ENCODE measurements at regions not wholly inside any gene's neighbourhood (a gene's known extent, or its start where the extent isn't known, plus 50 kb on each side); places are given as distances from the start of the nearest gene placed in this dataset.
A peak's percentile ranks its signal among the peaks of the same experiment; 100 is the strongest.

DNA sequence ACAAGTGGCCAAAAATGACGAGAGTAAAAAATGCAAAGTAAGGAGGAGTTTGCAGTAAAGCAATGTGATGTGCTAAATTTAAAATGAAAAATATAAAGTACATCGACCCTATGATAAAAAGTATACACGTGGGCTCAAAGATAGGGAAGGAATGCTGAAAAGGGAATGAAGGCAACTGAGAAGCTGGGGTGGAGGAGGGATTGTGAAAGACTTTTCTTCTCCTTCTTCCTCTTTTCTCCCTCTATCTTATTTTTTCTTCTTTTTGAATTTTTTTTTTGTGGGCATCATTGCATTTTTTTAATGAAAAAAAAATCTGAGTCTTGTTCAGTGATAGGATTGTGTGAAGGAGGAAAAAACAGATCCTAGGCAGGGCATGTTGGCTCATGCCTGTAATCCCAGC lies 57.6 kb upstream of the STK17B start:
- peaks cover 12 to 16% of the 10 kb centered on the region in 2 donors for H3K4me1 ChIP-seq (replicated peaks in 1 of 2)
- DNase-seq, result no peak
- H3K4me3 ChIP-seq, result no peak overlapping the region
- no peaks in the 10 kb centered on the region for H3K9me3 ChIP-seq (replicated peaks in 1 of 3)
- H3K36me3 ChIP-seq (replicated peaks in 1 of 2), result no peaks in the 10 kb centered on the region
- no peak for TF ChIP-seq POLR2A (IDR thresholded peaks at IDR 0.05)
- no peak for TF ChIP-seq CTCF (IDR thresholded peaks at IDR 0.05)
- no peak overlapping the region for H3K27ac ChIP-seq
- intact Hi-C loops (cut with DNase I), result no loop called here
- no peaks in the 10 kb centered on the region for H3K27me3 ChIP-seq
- 49 to 72% (median 59%) methylated on average over 3 of the region's 3 CpGs for WGBS, 4 donors

GRCh38 chr2:196230061-196230854 lies 58.9 kb upstream of the STK17B start:
- Histone ChIP-seq H3K36me3 (replicated peaks in 1 of 2) (no peaks in the 10 kb centered on the region), H3K4me1 (replicated peaks in 1 of 2) (peaks cover 12 to 19% of the 10 kb centered on the region in 2 donors), H3K9me3 (replicated peaks in 1 of 3) (no peaks in the 10 kb centered on the region), H3K27me3 (no peaks in the 10 kb centered on the region), H3K27ac (no peak overlapping the region), H3K4me3 (no peak overlapping the region)
- TF ChIP-seq CTCF (IDR thresholded peaks at IDR 0.05) (no peak), POLR2A (IDR thresholded peaks at IDR 0.05) (no peak)
- DNase-seq, result no peak
- 90 to 93% (median 91%) methylated on average over 13 of the region's 13 CpGs for WGBS, 4 donors
- intact Hi-C loops (cut with DNase I), result no loop called here

GRCh38 chr2:196233021-196233804 lies 61.8 kb upstream of the STK17B start:
- H3K27ac ChIP-seq, result peak overlapping the region in 4 of 5 donors; percentile 10 to 76 (median 33)
- intact Hi-C loops (cut with DNase I), result no loop called here
- peak; percentile 19 to 65 (median 48) for DNase-seq
- WGBS, 4 donors, result 5 to 38% (median 25%) methylated on average over 5 of the region's 5 CpGs
- H3K27me3 ChIP-seq, result no peaks in the 10 kb centered on the region
- no peaks in the 10 kb centered on the region for H3K36me3 ChIP-seq (replicated peaks in 1 of 2)
- H3K4me3 ChIP-seq, result no peak overlapping the region
- no peaks in the 10 kb centered on the region for H3K9me3 ChIP-seq (replicated peaks in 1 of 3)
- H3K4me1 ChIP-seq (replicated peaks in 1 of 2), result peaks cover 12 to 19% of the 10 kb centered on the region in 2 donors
- TF ChIP-seq CTCF (IDR thresholded peaks at IDR 0.05), result no peak
- no peak for TF ChIP-seq POLR2A (IDR thresholded peaks at IDR 0.05)

- intact Hi-C loops (cut with DNase I), result no loop called here
- peaks cover 12 to 19% of the 10 kb centered on the region in 2 donors for H3K4me1 ChIP-seq (replicated peaks in 1 of 2)
- H3K36me3 ChIP-seq (replicated peaks in 1 of 2), result no peaks in the 10 kb centered on the region
- H3K9me3 ChIP-seq (replicated peaks in 1 of 3), result no peaks in the 10 kb centered on the region
- H3K27me3 ChIP-seq, result no peaks in the 10 kb centered on the region
- no peak for TF ChIP-seq CTCF (IDR thresholded peaks at IDR 0.05)
- no peak for TF ChIP-seq POLR2A (IDR thresholded peaks at IDR 0.05)
- no peak overlapping the region for H3K4me3 ChIP-seq
- 70 to 76% (median 72%) methylated on average over 4 of the region's 4 CpGs for WGBS, 4 donors
- DNase-seq, result no peak
- H3K27ac ChIP-seq, result peak overlapping the region in 3 of 5 donors; percentile 10 to 45 (median 21)
These were observed 62.6 kb upstream of the STK17B start for GRCh38 chr2:196233805-196234475.

All from adrenal gland (tissue), 9 donors.